Neuronal stem cell (in vitro differentiated cells): ENCODE measurements at regions not wholly inside any gene's neighbourhood (a gene's known extent, or its start where the extent isn't known, plus 50 kb on each side); places are given as distances from the start of the nearest gene placed in this dataset.
A peak's percentile ranks its signal among the peaks of the same experiment; 100 is the strongest.

ENCODE experiments used
- DNase-seq: peaks from one replicate; pipeline ENCODE4 v3.0.0-alpha.2; 2013; ENCODE audit warnings: low spot score
- H2AFZ ChIP-seq: one replicate; pipeline ENCODE4 v1.6.1; 2013; ENCODE audit warnings: mild to moderate bottlenecking, low read length, inconsistent platforms
- H2AK5ac ChIP-seq: 2 replicates; pipeline ENCODE4 v1.6.1; 2013; ENCODE audit warnings: low read depth, mild to moderate bottlenecking, inconsistent platforms, low read length, moderate library complexity, mixed read lengths
- H2BK120ac ChIP-seq: 2 replicates; pipeline ENCODE4 v1.6.1; 2013; ENCODE audit warnings: low read depth, mild to moderate bottlenecking, inconsistent platforms, low read length, moderate library complexity, mixed read lengths
- H2BK12ac ChIP-seq: one replicate; pipeline ENCODE4 v1.6.1; 2013; ENCODE audit warnings: low read length, inconsistent platforms
- H2BK15ac ChIP-seq: 2 replicates; pipeline ENCODE4 v1.6.1; 2013; ENCODE audit warnings: mild to moderate bottlenecking, low read length, inconsistent platforms, mixed read lengths
- H2BK5ac ChIP-seq: one replicate; pipeline ENCODE4 v1.6.1; 2013; ENCODE audit warnings: inconsistent platforms, mild to moderate bottlenecking, low read length, moderate library complexity
- H3K14ac ChIP-seq: one replicate; pipeline ENCODE4 v1.6.1; 2013; ENCODE audit warnings: low read length, inconsistent platforms
- H3K18ac ChIP-seq: 2 replicates; pipeline ENCODE4 v1.6.1; 2013; ENCODE audit warnings: low read length, inconsistent platforms
- H3K23ac ChIP-seq: 2 replicates; pipeline ENCODE4 v1.6.1; 2013; ENCODE audit warnings: low read depth, mild to moderate bottlenecking, mixed read lengths, low read length, inconsistent platforms; ENCODE audit not compliant: poor library complexity
- H3K27ac ChIP-seq: replicated peaks from 3 replicates; pipeline ENCODE4 v1.5.1; 2013; ENCODE audit warnings: low read length, inconsistent platforms
- H3K27me3 ChIP-seq, 3 experiments: 2 replicates each; pipeline ENCODE4 v1.6.1; 2013; ENCODE audit warnings: low read length in 3 of 3, mild to moderate bottlenecking in 2 of 3, inconsistent platforms in 1 of 3, low read depth in 1 of 3, mixed read lengths in 1 of 3, moderate library complexity in 1 of 3; ENCODE audit not compliant: control insufficient read depth in 3 of 3, insufficient read depth in 3 of 3
- H3K36me3 ChIP-seq, 2 donors: replicated peaks in 1 of 2; 2 replicates each; pipeline ENCODE4 v1.6.1; 2013; ENCODE audit warnings: low read length in 2 of 2; ENCODE audit not compliant: control insufficient read depth in 2 of 2, insufficient read depth in 2 of 2
- H3K4ac ChIP-seq: 2 replicates; pipeline ENCODE4 v1.6.1; 2013; ENCODE audit warnings: inconsistent platforms, mild to moderate bottlenecking, low read length, moderate library complexity
- H3K4me1 ChIP-seq, 2 donors: 1 replicate in 1 of 2; 2 replicates in 1 of 2; pipeline ENCODE4 v1.6.1; 2013; ENCODE audit warnings: low read length in 2 of 2, low read depth in 1 of 2; ENCODE audit not compliant: control insufficient read depth in 2 of 2, insufficient read depth in 1 of 2
- H3K4me2 ChIP-seq: one replicate; pipeline ENCODE4 v1.6.1; 2013; ENCODE audit warnings: mild to moderate bottlenecking, low read length, inconsistent platforms; ENCODE audit not compliant: insufficient read depth, poor library complexity, severe bottlenecking
- H3K4me3 ChIP-seq, 2 donors: 2 replicates each; pipeline ENCODE4 v1.5.1; 2013; ENCODE audit warnings: low read length in 2 of 2, mild to moderate bottlenecking in 2 of 2, inconsistent platforms in 1 of 2, moderate library complexity in 1 of 2
- H3K79me1 ChIP-seq: one replicate; pipeline ENCODE4 v1.6.1; 2013; ENCODE audit warnings: low read depth, mild to moderate bottlenecking, inconsistent platforms, low read length, moderate library complexity
- H3K9ac ChIP-seq: one replicate; pipeline ENCODE4 v1.6.1; 2013; ENCODE audit warnings: mild to moderate bottlenecking, low read depth, low read length, inconsistent platforms; ENCODE audit not compliant: poor library complexity
- H3K9me3 ChIP-seq, 2 donors: replicated peaks in 1 of 2; 2 replicates each; pipeline versions ENCODE3 to v1.6.1; 2013; ENCODE audit warnings: low read length in 2 of 2, mild to moderate bottlenecking in 2 of 2, inconsistent platforms in 1 of 2, low read depth in 1 of 2, mixed read lengths in 1 of 2, moderate library complexity in 1 of 2; ENCODE audit not compliant: control insufficient read depth in 2 of 2, insufficient read depth in 1 of 2
- H4K8ac ChIP-seq: one replicate; pipeline ENCODE4 v1.6.1; 2013; ENCODE audit warnings: low read depth, mild to moderate bottlenecking, inconsistent platforms, low read length, moderate library complexity
- H4K91ac ChIP-seq: one replicate; pipeline ENCODE4 v1.6.1; 2013; ENCODE audit warnings: low read length, low read depth, mild to moderate bottlenecking, inconsistent platforms; ENCODE audit not compliant: poor library complexity
- WGBS, 2 donors: extraction: QIAGEN DNeasy Blood & Tissue Kit; methylation state at CpG; one replicate each; pipeline ENCODE4 v1.1.7; 2013; ENCODE audit warnings: missing lambda C conversion rate in 2 of 2, mixed read lengths in 1 of 2; ENCODE audit not compliant: insufficient read length in 2 of 2, insufficient replicate concordance in 1 of 2; ENCODE audit errors: extremely low coverage in 2 of 2; 5-methylcytosine and 5-hydroxymethylcytosine counted together

- no CpG with 5 or more reads among the region's 1 CpG for WGBS, 2 donors
- Histone ChIP-seq H2BK12ac (no peak overlapping the region), H3K4ac (no peak overlapping the region), H3K23ac (no peak overlapping the region), H2BK15ac (no peak overlapping the region), H3K79me1 (no peaks in the 10 kb centered on the region), H3K4me1 (peaks cover 3 to 13% of the 10 kb centered on the region in 2 donors), H3K4me3 (no peak overlapping the region), H3K9me3 (no peaks in the 10 kb centered on the region), H3K14ac (no peak overlapping the region), H4K91ac (no peak overlapping the region), H2BK5ac (no peak overlapping the region), H4K8ac (no peak overlapping the region), H3K27ac (no peak overlapping the region), H2AK5ac (no peak overlapping the region), H3K36me3 (no peaks in the 10 kb centered on the region), H3K18ac (no peak overlapping the region), H3K9ac (no peak overlapping the region), H2BK120ac (no peak overlapping the region), H3K27me3 (no peaks in the 10 kb centered on the region), H2AFZ (no peak overlapping the region), H3K4me2 (no peak overlapping the region)
- no peak for DNase-seq
These were observed 233.5 kb downstream of the BTG1 start for GRCh38 chr12:91912178-91912577.

GRCh38 chr12:91910871-91911388 lies 234.7 kb downstream of the BTG1 start:
- Histone ChIP-seq H2BK12ac (no peak overlapping the region), H3K9ac (no peak overlapping the region), H2BK15ac (no peak overlapping the region), H4K8ac (no peak overlapping the region), H3K4me3 (no peak overlapping the region), H3K79me1 (no peaks in the 10 kb centered on the region), H2BK5ac (no peak overlapping the region), H3K14ac (no peak overlapping the region), H3K36me3 (no peaks in the 10 kb centered on the region), H2BK120ac (no peak overlapping the region), H3K18ac (no peak overlapping the region), H4K91ac (no peak overlapping the region), H3K4ac (no peak overlapping the region), H2AFZ (no peak overlapping the region), H3K9me3 (no peaks in the 10 kb centered on the region), H3K4me1 (peaks cover 3 to 13% of the 10 kb centered on the region in 2 donors), H2AK5ac (no peak overlapping the region), H3K27me3 (no peaks in the 10 kb centered on the region), H3K23ac (no peak overlapping the region), H3K4me2 (no peak overlapping the region), H3K27ac (no peak overlapping the region)
- WGBS, 2 donors = no CpG with 5 or more reads among the region's 1 CpG
- peak; percentile 33 for DNase-seq

GRCh38 chr12:91902860-91903683 lies 242.6 kb downstream of the BTG1 start:
- Histone ChIP-seq H2AFZ (peak overlapping the region; percentile 47), H3K27ac (peak overlapping the region; percentile 9), H3K23ac (no peak overlapping the region), H3K9me3 (peaks cover 5 to 19% of the 10 kb centered on the region in 2 donors), H3K4me1 (peaks cover 2 to 11% of the 10 kb centered on the region in 2 donors), H3K27me3 (no peaks in the 10 kb centered on the region), H2BK120ac (no peak overlapping the region), H3K4me2 (no peak overlapping the region), H3K4ac (no peak overlapping the region), H2AK5ac (no peak overlapping the region), H4K8ac (no peak overlapping the region), H2BK15ac (no peak overlapping the region), H2BK12ac (no peak overlapping the region), H3K36me3 (no peaks in the 10 kb centered on the region), H2BK5ac (no peak overlapping the region), H3K4me3 (no peak overlapping the region), H3K79me1 (no peaks in the 10 kb centered on the region), H4K91ac (no peak overlapping the region), H3K9ac (no peak overlapping the region), H3K14ac (no peak overlapping the region), H3K18ac (no peak overlapping the region)
- no peak for DNase-seq

- H3K79me1 ChIP-seq = no peaks in the 10 kb centered on the region
- no peak overlapping the region for H3K9ac ChIP-seq
- H3K14ac ChIP-seq = no peak overlapping the region
- H3K27me3 ChIP-seq = no peaks in the 10 kb centered on the region
- H3K4me1 ChIP-seq = peaks cover 4 to 11% of the 10 kb centered on the region in 2 donors
- H3K36me3 ChIP-seq = no peaks in the 10 kb centered on the region
- peaks cover 5 to 19% of the 10 kb centered on the region in 2 donors for H3K9me3 ChIP-seq
- H3K23ac ChIP-seq = no peak overlapping the region
- H3K4me2 ChIP-seq = no peak overlapping the region
- WGBS, 2 donors = no CpG with 5 or more reads among the region's 3 CpGs
- H4K8ac ChIP-seq = no peak overlapping the region
- H2AFZ ChIP-seq = no peak overlapping the region
- H3K18ac ChIP-seq = no peak overlapping the region
- H3K4ac ChIP-seq = no peak overlapping the region
- H2BK5ac ChIP-seq = no peak overlapping the region
- H3K27ac ChIP-seq = no peak overlapping the region
- no peak overlapping the region for H2BK12ac ChIP-seq
- no peak overlapping the region for H2AK5ac ChIP-seq
- DNase-seq = no peak
- no peak overlapping the region for H2BK15ac ChIP-seq
- H4K91ac ChIP-seq = no peak overlapping the region
- no peak overlapping the region for H3K4me3 ChIP-seq
- no peak overlapping the region for H2BK120ac ChIP-seq
These were observed 244.1 kb downstream of the BTG1 start for GRCh38 chr12:91901381-91902074.
